LHCN-M2 (cell line): ENCODE measurements at regions not wholly inside any gene's neighbourhood (a gene's known extent, or its start where the extent isn't known, plus 50 kb on each side); places are given as distances from the start of the nearest gene placed in this dataset.
"Not testable (repeated sequence)": the region's sequence is repeated elsewhere in the genome, so short reads cannot be mapped to it uniquely, and the experiment has no call there.

Source experiments
- DNase-seq: peaks from one replicate; pipeline ENCODE4 v3.0.0-alpha.2; 2012; ENCODE audit warnings: low read depth

GRCh38 chr1:116292929-116293725 lies 79.9 kb upstream of the ATP1A1 start:
- no peak for DNase-seq

- DNase-seq = no peak
Measured at GRCh38 chr1:116297495-116298212, 75.4 kb upstream of the ATP1A1 start.

- not testable (repeated sequence) for DNase-seq
Measured at GRCh38 chr1:116298213-116298579, 74.8 kb upstream of the ATP1A1 start.

- no peak for DNase-seq
Measured at GRCh38 chr1:116298746-116299145, 74.3 kb upstream of the ATP1A1 start.

GRCh38 chr1:116299248-116299647 lies 73.8 kb upstream of the ATP1A1 start:
- DNase-seq = no peak

GRCh38 chr1:116302281-116302680 lies 70.8 kb upstream of the ATP1A1 start:
- DNase-seq = no peak

GRCh38 chr1:116306102-116306501 lies 66.9 kb upstream of the ATP1A1 start:
- DNase-seq = no peak

GRCh38 chr1:116306840-116307442 lies 66.1 kb upstream of the ATP1A1 start:
- DNase-seq = no peak

GRCh38 chr1:116308276-116308675 lies 64.8 kb upstream of the ATP1A1 start:
- no peak for DNase-seq

- no peak for DNase-seq
Measured at GRCh38 chr1:116309090-116309870, 63.8 kb upstream of the ATP1A1 start.

GRCh38 chr1:116310180-116310579 lies 62.9 kb upstream of the ATP1A1 start:
- no peak for DNase-seq

GRCh38 chr1:116311193-116311592 lies 61.9 kb upstream of the ATP1A1 start:
- no peak for DNase-seq

- DNase-seq = no peak
Measured at GRCh38 chr1:116311756-116312680, 61.0 kb upstream of the ATP1A1 start.

GRCh38 chr1:116312681-116313069 lies 60.4 kb upstream of the ATP1A1 start:
- DNase-seq = no peak

- DNase-seq = no peak
Measured at GRCh38 chr1:116313776-116314175, 59.3 kb upstream of the ATP1A1 start.

- DNase-seq = no peak
Measured at GRCh38 chr1:116314305-116314919, 58.6 kb upstream of the ATP1A1 start.

GRCh38 chr1:116316373-116316772 lies 56.7 kb upstream of the ATP1A1 start:
- no peak for DNase-seq

GRCh38 chr1:116318897-116319296 lies 54.1 kb upstream of the ATP1A1 start:
- no peak for DNase-seq

GRCh38 chr1:116320874-116321273 lies 52.2 kb upstream of the ATP1A1 start:
- no peak for DNase-seq

- DNase-seq = no peak
Measured at GRCh38 chr1:116321766-116322175, 51.3 kb upstream of the ATP1A1 start.
